HFF-Myc (cell line): ENCODE measurements at regions not wholly inside any gene's neighbourhood (a gene's known extent, or its start where the extent isn't known, plus 50 kb on each side); places are given as distances from the start of the nearest gene placed in this dataset.

Experiments
- DNase-seq: peaks from one replicate; pipeline ENCODE4 v3.0.0-alpha.2; 2011; ENCODE audit warnings: low read depth; ENCODE audit errors: extremely low read depth
- H3K4me3 ChIP-seq: replicated peaks from 2 replicates; pipeline ENCODE4 v1.5.1; 2011; ENCODE audit warnings: low read depth, mild to moderate bottlenecking, control low read depth, low read length
- CTCF ChIP-seq: IDR thresholded peaks from 2 replicates; pipeline ENCODE4 v1.5.1; 2012; ENCODE audit warnings: mild to moderate bottlenecking, low read depth, low read length, control low read depth; ENCODE audit errors: missing control alignments

GRCh38 chr20:21839982-21840381, 134.5 kb downstream of the PAX1 start:
- no peak for TF ChIP-seq CTCF
- H3K4me3 ChIP-seq: no peak overlapping the region
- DNase-seq: no peak

- H3K4me3 ChIP-seq: no peak overlapping the region
- no peak for TF ChIP-seq CTCF
- no peak for DNase-seq
Observed at GRCh38 chr20:21836346-21836745, 130.9 kb downstream of the PAX1 start.

- H3K4me3 ChIP-seq: no peak overlapping the region
- DNase-seq: no peak
- no peak for TF ChIP-seq CTCF
Observed at GRCh38 chr20:21835042-21835441, 129.6 kb downstream of the PAX1 start.

GRCh38 chr20:21832442-21833385, 127.2 kb downstream of the PAX1 start:
- DNase-seq: no peak
- H3K4me3 ChIP-seq: no peak overlapping the region
- no peak for TF ChIP-seq CTCF

DNA sequence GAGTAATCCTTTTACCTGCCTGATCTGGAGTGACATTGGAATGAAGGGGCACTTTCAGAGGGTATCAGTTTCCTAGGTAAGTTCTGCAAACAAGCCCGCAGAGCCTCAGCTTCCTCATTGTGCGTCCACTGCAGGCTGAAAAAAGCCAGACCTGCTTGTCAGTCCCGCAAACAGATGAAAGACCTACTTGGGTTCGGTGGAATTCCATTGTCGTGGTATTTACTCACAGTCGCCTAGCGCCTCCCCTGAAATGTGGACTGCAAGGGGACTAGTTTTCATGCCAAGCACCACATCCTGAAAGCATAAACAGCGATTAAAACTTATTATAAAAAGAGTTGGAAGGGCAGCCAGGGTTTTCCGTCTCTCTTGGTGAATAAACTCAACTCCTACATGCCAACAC, 121.5 kb downstream of the PAX1 start:
- no peak for TF ChIP-seq CTCF
- H3K4me3 ChIP-seq: no peak overlapping the region
- no peak for DNase-seq

GRCh38 chr20:21821358-21821757, 115.9 kb downstream of the PAX1 start:
- no peak for DNase-seq
- TF ChIP-seq CTCF: no peak
- H3K4me3 ChIP-seq: no peak overlapping the region

DNA sequence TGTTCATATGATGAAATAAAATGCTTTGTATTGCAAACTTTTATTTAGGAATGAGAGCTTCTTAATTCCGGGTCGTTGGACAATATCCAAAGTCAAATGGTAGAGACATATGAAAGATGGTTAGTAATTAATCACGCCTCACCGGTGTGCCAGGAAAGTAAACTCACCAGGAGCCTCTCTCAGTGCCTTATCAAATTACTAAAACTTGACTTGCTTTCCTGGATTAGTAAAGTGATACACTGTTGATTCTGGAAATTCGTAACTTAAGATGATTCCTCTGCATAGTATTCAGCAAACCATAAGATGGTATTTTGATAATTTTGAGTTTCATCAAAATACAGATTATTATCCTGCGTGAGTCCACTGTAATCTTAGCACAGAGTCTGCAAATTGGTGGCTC, 115.2 kb downstream of the PAX1 start:
- no peak for DNase-seq
- H3K4me3 ChIP-seq: no peak overlapping the region
- TF ChIP-seq CTCF: no peak
